Activated CD8-positive, alpha-beta memory T cell treated with anti-CD3 and anti-CD28 coated beads, Interleukin-2, amount 10 ng/mL, durations not matched to agents 7 days and 5 days (primary cell): ENCODE measurements at regions not wholly inside any gene's neighbourhood (a gene's known extent, or its start where the extent isn't known, plus 50 kb on each side); places are given as distances from the start of the nearest gene placed in this dataset.

Experiments
- ATAC-seq: fragments of 150-1000 bp; cut with Tn5 transposase; one replicate; pipeline ENCODE4 v1.10.0; 2021; ENCODE audit warnings: moderate library complexity
- CTCF ChIA-PET: fragments of 350-600 bp; sonication (Branson Sonifier 250); formaldehyde crosslinking; loops from one replicate; lab custom pipeline; 2021; ENCODE audit warnings: antibody characterized with exemption; lab: Charles Lee
- DNase-seq: peaks from one replicate; pipeline ENCODE4 v3.0.0-alpha.2; 2020
- H3K27ac Mint-ChIP-seq: one replicate; pipeline ENCODE4 v1.8.0; 2021; ENCODE audit warnings: mild to moderate bottlenecking, mixed read lengths
- H3K27me3 Mint-ChIP-seq: one replicate; pipeline ENCODE4 v1.8.0; 2021; ENCODE audit warnings: mixed read lengths
- H3K36me3 Mint-ChIP-seq: one replicate; pipeline ENCODE4 v1.8.0; 2021; ENCODE audit warnings: mild to moderate bottlenecking, mixed read lengths
- H3K4me1 Mint-ChIP-seq: one replicate; pipeline ENCODE4 v1.8.0; 2021; ENCODE audit warnings: mixed read lengths
- H3K4me3 Mint-ChIP-seq: one replicate; pipeline ENCODE4 v1.8.0; 2021; ENCODE audit warnings: mild to moderate bottlenecking, moderate library complexity, mixed read lengths
- H3K9me3 Mint-ChIP-seq: one replicate; pipeline ENCODE4 v1.8.0; 2022; ENCODE audit warnings: low read depth, mixed read lengths

DNA sequence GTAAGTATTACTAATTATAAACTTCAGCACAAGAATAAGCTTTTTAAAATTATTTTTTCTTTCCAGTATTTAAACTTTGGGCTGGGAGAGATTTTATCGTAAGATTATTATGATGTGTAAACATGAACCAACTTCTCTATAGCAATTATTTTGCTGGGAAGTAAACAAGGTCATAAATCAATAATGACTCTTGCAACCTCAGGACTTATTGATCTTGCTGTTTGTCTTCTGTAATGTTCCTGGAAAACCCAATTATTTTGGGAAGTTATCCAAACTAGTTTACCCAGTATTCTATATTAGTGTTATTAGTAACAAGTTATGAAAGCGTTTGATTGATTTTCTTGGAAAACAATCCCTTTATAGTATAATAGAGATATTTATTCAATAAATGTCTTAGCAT is 174.9 kb downstream of the PPP1R2C start:
- CTCF ChIA-PET, result no interaction called here

GRCh38 chrX:42602566-42602965 is 175.4 kb downstream of the PPP1R2C start:
- Mint-ChIP-seq H3K4me1 (no peaks in the 10 kb centered on the region), H3K4me3 (no peak overlapping the region), H3K27ac (no peak overlapping the region), H3K27me3 (no peaks in the 10 kb centered on the region), H3K9me3 (no peaks in the 10 kb centered on the region), H3K36me3 (no peaks in the 10 kb centered on the region)
- DNase-seq, result no peak
- CTCF ChIA-PET, result no interaction called here
- no peak for ATAC-seq

More for the DNA sequence above, 174.9 kb downstream of the PPP1R2C start:
- Mint-ChIP-seq H3K4me1 (no peaks in the 10 kb centered on the region), H3K4me3 (no peak overlapping the region), H3K36me3 (no peaks in the 10 kb centered on the region), H3K27me3 (no peaks in the 10 kb centered on the region), H3K27ac (no peak overlapping the region), H3K9me3 (no peaks in the 10 kb centered on the region)
- DNase-seq, result no peak
- ATAC-seq, result no peak

DNA sequence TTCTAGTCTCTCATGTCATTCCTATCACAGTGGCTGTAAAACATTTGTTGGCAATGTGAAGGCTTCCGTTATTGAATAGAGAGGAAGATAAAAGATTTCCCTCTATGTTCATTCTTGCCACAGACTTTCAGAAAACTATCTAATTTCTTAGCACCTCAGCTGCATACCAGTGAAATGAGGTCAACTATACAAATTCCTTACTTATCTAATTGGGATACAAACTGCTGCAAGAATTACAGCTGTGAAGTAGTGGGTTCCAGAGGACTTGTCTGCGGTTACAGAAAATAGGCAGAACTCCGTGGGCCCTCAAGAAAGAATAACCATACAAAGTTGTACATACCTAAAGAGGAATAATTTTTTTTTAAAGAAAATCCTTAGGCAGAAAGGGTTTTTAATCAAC is 175.8 kb downstream of the PPP1R2C start:
- no peak overlapping the region for H3K27ac Mint-ChIP-seq
- H3K36me3 Mint-ChIP-seq, result no peaks in the 10 kb centered on the region
- no peak overlapping the region for H3K4me3 Mint-ChIP-seq
- no peaks in the 10 kb centered on the region for H3K4me1 Mint-ChIP-seq
- DNase-seq, result no peak
- H3K9me3 Mint-ChIP-seq, result no peaks in the 10 kb centered on the region
- ATAC-seq, result no peak
- CTCF ChIA-PET, result no interaction called here
- H3K27me3 Mint-ChIP-seq, result no peaks in the 10 kb centered on the region

- Mint-ChIP-seq H3K4me1 (no peaks in the 10 kb centered on the region), H3K36me3 (no peaks in the 10 kb centered on the region), H3K27ac (no peak overlapping the region), H3K27me3 (no peaks in the 10 kb centered on the region), H3K9me3 (no peaks in the 10 kb centered on the region), H3K4me3 (no peak overlapping the region)
- no peak for DNase-seq
- ATAC-seq, result no peak
- CTCF ChIA-PET, result no interaction called here
Observed at GRCh38 chrX:42597481-42597880, 180.5 kb downstream of the PPP1R2C start.

DNA sequence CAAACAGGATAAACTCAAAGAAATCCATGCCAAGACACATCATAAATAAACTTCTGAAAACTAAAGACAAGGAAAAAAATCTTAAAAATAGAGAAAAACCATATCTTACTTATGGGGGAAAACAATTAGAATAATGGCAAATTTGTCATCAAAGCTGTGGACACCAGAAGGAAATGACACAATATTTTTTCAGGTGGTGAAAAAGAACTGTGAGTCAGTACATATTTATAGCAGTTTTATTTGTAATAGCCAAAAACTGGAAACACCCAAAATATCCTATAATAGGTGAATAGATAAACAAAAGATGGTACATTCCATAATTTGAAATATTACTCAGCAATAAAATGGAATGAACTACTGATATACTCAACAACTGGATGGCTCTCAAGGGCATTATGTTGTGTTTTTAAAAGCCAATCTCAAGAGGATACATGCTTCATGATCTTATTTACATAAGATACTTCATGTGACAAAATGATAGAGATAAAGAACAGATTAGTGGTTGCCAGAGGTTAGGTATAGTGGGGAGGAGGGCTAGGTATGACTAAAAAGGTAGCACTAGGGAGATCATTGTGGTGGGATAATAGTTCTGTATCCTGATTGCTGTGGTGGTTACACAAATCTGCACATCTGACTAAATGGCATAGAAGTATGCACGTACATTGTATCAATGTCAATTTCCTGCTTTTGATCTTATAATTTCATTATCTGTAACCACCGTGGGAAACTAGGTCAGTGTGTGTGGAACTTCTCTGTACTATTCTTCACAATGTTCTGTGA is 191.9 kb downstream of the PPP1R2C start:
- no peak for DNase-seq
- H3K36me3 Mint-ChIP-seq, result peaks cover 3% of the 10 kb centered on the region
- H3K27me3 Mint-ChIP-seq, result no peaks in the 10 kb centered on the region
- CTCF ChIA-PET, result no interaction called here
- H3K4me1 Mint-ChIP-seq, result peaks cover 2% of the 10 kb centered on the region
- no peak overlapping the region for H3K4me3 Mint-ChIP-seq
- H3K9me3 Mint-ChIP-seq, result peaks cover 3% of the 10 kb centered on the region
- H3K27ac Mint-ChIP-seq, result no peak overlapping the region
- ATAC-seq, result no peak

DNA sequence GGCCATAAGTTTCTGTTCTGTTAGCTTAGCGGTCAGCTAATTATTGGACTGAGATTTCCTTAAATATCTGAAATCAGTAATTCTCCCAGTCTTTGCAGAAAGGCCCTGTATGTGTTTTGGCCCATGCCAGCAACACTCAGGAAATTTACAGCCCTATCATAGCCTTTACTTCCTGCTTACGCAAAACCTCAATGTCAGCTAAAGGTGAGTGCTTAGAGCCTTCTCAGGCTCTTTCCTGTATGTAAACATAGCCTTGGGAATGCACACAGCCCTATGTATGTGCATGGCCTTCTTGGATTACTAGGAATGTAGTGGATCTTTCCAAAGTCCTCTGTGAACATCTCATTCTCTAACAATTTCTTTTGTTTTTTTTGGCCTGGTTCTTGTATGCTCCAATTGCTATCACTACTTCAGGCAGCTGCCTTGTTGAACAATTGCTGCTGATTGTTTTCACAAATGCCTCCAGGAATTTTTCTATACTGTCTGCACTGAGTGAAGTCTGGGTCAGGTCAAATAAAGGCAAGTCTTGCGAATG is 200.0 kb downstream of the PPP1R2C start:
- no peaks in the 10 kb centered on the region for H3K27me3 Mint-ChIP-seq
- DNase-seq (no peak), ATAC-seq (no peak)
- H3K4me1 Mint-ChIP-seq, result peaks cover 6% of the 10 kb centered on the region
- no peak overlapping the region for H3K27ac Mint-ChIP-seq
- peaks cover 1% of the 10 kb centered on the region for H3K36me3 Mint-ChIP-seq
- CTCF ChIA-PET, result no interaction called here
- H3K9me3 Mint-ChIP-seq, result peaks cover 4% of the 10 kb centered on the region
- no peak overlapping the region for H3K4me3 Mint-ChIP-seq

DNA sequence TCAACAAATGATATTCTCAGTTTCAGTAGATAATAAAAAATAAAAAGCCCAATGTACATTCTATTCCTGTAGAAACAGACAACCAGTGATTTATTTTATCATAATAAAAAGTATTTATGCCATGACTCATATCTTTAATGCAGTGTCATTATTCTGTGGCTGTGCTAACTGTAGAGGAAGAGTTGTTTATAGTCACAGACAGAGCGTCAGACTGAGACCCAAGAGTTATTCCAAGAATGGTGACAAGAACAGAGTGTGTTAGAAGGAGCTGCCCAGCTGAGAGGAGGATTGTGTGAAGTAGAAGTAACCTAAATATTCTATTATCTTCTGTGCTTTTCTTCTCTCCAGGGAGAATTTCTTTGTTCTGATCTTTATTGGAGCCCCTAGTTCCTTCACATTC is 210.7 kb downstream of the PPP1R2C start:
- no peak overlapping the region for H3K4me3 Mint-ChIP-seq
- no peaks in the 10 kb centered on the region for H3K27me3 Mint-ChIP-seq
- DNase-seq (no peak), ATAC-seq (no peak)
- no peak overlapping the region for H3K27ac Mint-ChIP-seq
- no peaks in the 10 kb centered on the region for H3K4me1 Mint-ChIP-seq
- CTCF ChIA-PET, result no interaction called here
- no peaks in the 10 kb centered on the region for H3K36me3 Mint-ChIP-seq
- no peaks in the 10 kb centered on the region for H3K9me3 Mint-ChIP-seq

- ATAC-seq (no peak), DNase-seq (no peak)
- H3K9me3 Mint-ChIP-seq, result no peaks in the 10 kb centered on the region
- H3K4me1 Mint-ChIP-seq, result no peaks in the 10 kb centered on the region
- H3K36me3 Mint-ChIP-seq, result no peaks in the 10 kb centered on the region
- no peak overlapping the region for H3K27ac Mint-ChIP-seq
- H3K27me3 Mint-ChIP-seq, result no peaks in the 10 kb centered on the region
- CTCF ChIA-PET, result no interaction called here
- H3K4me3 Mint-ChIP-seq, result no peak overlapping the region
Observed at GRCh38 chrX:42565739-42566138, 212.2 kb downstream of the PPP1R2C start.

DNA sequence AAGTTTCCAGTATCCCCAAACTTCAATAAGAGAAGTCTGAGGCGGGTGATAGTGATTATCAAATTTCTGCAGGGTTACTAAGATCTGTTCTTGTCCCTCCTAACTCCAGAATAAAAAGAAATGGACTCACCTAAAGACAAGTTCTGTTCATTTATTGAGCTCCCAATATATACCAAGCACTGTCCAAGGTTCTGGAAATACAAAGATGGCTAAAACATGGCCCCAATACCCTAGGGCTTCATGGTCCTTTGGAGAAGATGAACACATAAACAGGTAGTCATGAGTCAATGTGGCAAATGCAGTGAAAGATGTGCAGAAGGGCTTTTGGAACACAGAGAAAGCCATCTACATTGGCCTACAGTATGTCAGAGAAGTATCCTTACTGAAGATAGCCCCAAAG is 231.2 kb downstream of the PPP1R2C start:
- Mint-ChIP-seq H3K27ac (no peak overlapping the region), H3K4me1 (no peaks in the 10 kb centered on the region), H3K27me3 (no peaks in the 10 kb centered on the region), H3K4me3 (no peak overlapping the region), H3K9me3 (no peaks in the 10 kb centered on the region), H3K36me3 (no peaks in the 10 kb centered on the region)
- ATAC-seq (no peak), DNase-seq (no peak)
- CTCF ChIA-PET, result no interaction called here

DNA sequence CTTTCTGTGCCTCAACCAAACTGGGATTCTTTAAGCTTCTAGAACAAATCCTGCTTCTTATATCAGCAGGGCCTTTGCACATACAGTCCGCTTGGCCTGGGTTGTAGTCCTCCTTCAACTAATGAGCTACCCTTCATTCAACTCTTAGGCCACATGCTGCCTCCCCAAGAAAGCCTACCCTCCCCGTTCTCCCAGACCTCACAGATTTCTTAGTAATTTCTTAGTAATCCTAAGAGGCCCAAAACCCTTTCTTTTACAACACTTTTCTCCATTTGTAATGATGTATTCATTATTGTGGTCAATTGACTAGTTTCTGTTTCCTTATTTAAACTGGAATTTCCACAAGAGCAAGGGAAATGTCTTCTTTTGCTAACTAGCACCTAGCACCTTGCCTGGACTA is 233.1 kb downstream of the PPP1R2C start:
- DNase-seq, result no peak
- no peak for ATAC-seq
- Mint-ChIP-seq H3K36me3 (no peaks in the 10 kb centered on the region), H3K4me3 (no peak overlapping the region), H3K27me3 (no peaks in the 10 kb centered on the region), H3K27ac (no peak overlapping the region), H3K9me3 (no peaks in the 10 kb centered on the region), H3K4me1 (no peaks in the 10 kb centered on the region)
- CTCF ChIA-PET, result no interaction called here

- Mint-ChIP-seq H3K4me3 (no peak overlapping the region), H3K36me3 (no peaks in the 10 kb centered on the region), H3K27me3 (no peaks in the 10 kb centered on the region), H3K4me1 (peaks cover 6% of the 10 kb centered on the region), H3K27ac (no peak overlapping the region), H3K9me3 (no peaks in the 10 kb centered on the region)
- CTCF ChIA-PET, result no interaction called here
- no peak for ATAC-seq
- DNase-seq, result no peak
Observed at GRCh38 chrX:42541554-42541953, 236.4 kb downstream of the PPP1R2C start.

DNA sequence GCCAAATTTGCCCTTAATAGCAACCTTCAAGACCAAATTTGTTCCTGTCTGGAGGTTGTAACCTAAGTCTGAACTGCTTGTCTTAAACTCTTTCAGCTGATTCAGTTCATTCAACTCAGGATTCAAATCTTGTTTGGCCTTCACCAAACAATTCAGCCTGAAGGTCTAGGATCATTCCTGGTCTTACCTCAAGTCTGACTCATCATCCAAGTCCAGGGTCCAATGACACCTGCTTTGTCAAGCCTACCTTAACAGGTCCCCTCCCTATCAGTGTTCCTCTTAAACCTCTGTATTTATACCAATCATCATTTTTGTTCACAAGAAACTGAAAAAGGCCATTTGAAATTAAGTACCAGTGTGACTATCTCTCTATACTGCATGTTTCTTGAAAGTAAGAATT is 237.8 kb downstream of the PPP1R2C start:
- no peaks in the 10 kb centered on the region for H3K9me3 Mint-ChIP-seq
- CTCF ChIA-PET, result no interaction called here
- H3K4me3 Mint-ChIP-seq, result no peak overlapping the region
- H3K36me3 Mint-ChIP-seq, result no peaks in the 10 kb centered on the region
- H3K27ac Mint-ChIP-seq, result no peak overlapping the region
- ATAC-seq (no peak), DNase-seq (no peak)
- H3K27me3 Mint-ChIP-seq, result no peaks in the 10 kb centered on the region
- peaks cover 6% of the 10 kb centered on the region for H3K4me1 Mint-ChIP-seq

DNA sequence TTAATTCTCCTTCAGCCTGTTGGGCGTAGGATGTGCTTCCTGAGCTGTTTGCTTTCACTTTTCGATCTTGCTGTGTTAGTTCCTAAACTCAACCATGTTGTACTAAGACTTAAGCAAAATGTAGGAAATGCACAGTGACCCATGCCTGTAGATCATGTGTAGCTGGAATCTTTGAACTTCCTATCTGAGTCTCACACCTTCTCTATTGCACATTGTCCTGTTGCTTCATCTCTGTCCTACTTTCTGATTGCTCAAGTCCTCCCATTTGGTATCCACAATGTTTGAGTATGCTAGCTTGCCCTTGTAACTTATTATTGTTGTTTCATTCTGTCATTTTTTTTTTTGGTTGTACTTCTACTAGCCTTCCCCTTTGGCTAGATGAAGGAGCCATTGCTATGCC is 239.6 kb downstream of the PPP1R2C start:
- CTCF ChIA-PET, result no interaction called here
- Mint-ChIP-seq H3K4me1 (peaks cover 6% of the 10 kb centered on the region), H3K27me3 (no peaks in the 10 kb centered on the region), H3K4me3 (no peak overlapping the region), H3K9me3 (no peaks in the 10 kb centered on the region), H3K27ac (no peak overlapping the region), H3K36me3 (no peaks in the 10 kb centered on the region)
- ATAC-seq (no peak), DNase-seq (no peak)

DNA sequence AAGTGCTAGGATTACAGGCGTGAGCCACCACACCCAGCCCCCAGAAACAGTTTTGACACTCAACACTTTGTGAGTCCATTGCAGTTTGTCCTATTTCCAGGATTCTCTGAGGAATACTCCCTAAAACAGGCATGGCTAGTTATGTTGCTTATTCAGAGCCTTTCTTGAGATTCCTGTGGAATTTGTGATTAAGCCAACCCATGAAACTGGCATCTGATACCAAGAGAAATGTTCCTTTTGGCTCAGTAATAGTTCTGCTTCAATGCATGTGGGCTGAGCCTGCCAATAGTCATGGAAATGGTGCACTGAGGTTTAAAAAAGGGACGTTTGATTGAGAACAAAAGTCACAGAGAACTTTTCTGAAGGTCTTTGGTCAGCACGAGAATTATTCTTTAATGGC is 241.7 kb downstream of the PPP1R2C start:
- ATAC-seq (no peak), DNase-seq (no peak)
- no peak overlapping the region for H3K4me3 Mint-ChIP-seq
- H3K9me3 Mint-ChIP-seq, result no peaks in the 10 kb centered on the region
- no peaks in the 10 kb centered on the region for H3K27me3 Mint-ChIP-seq
- no peaks in the 10 kb centered on the region for H3K36me3 Mint-ChIP-seq
- no peak overlapping the region for H3K27ac Mint-ChIP-seq
- H3K4me1 Mint-ChIP-seq, result peaks cover 6% of the 10 kb centered on the region
- CTCF ChIA-PET, result no interaction called here
